Right lobe of liver (tissue), 4 donors: ENCODE measurements at regions not wholly inside any gene's neighbourhood (a gene's known extent, or its start where the extent isn't known, plus 50 kb on each side); places are given as distances from the start of the nearest gene placed in this dataset.

Experiments used
- CTCF ChIP-seq, 4 donors: fragments of 200-600 bp in 3 of 4; fragments of 450-650 bp in 1 of 4; IDR thresholded peaks; one replicate each; pipeline versions ENCODE4 v1.5.1 to v1.8.0; 2016 to 2022; ENCODE audit warnings: antibody characterized with exemption in 4 of 4, mild to moderate bottlenecking in 2 of 4
- POLR2A ChIP-seq: fragments of 450-650 bp; IDR thresholded peaks from one replicate; pipeline ENCODE4 v1.6.1; 2017; ENCODE audit warnings: antibody characterized with exemption, mild to moderate bottlenecking
- donor health status: DM: no; HTN: no; CAD: no.
- donor health status: DM: no; HTN: no; CAD: no.
- donor health status: DM: no; HTN: yes; CAD: no.

DNA sequence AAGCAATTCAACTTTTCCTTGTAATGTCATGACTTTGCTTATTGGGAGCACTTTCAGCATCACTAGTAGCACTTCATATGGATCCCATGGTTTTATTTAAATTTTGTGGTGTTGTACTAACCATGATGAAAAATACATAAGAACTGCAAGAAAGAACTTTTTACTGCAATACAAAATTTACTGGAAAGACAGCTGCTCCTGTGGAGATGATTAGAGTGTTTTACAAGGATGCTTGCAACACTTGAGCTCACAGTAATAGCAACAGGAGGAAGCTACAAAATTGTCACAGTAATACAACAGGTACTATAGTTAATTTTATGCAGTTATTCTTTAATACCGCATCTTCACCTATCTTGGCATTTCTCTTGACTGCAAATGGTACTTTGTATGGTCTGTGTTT lies 158.3 kb upstream of the TSLP start:
- TF ChIP-seq CTCF (IDR thresholded peaks at IDR 0.05) (no peak), POLR2A (no peak)
